EL (cell line): ENCODE measurements at regions not wholly inside any gene's neighbourhood (a gene's known extent, or its start where the extent isn't known, plus 50 kb on each side); places are given as distances from the start of the nearest gene placed in this dataset.

ENCODE experiments used
- DNase-seq: peaks from one replicate; pipeline ENCODE4 v3.0.0-alpha.2; 2016

- peak; percentile 53 for DNase-seq
Measured at GRCh38 chr2:43105586-43106558, 120.5 kb downstream of the ZFP36L2 start.

DNA sequence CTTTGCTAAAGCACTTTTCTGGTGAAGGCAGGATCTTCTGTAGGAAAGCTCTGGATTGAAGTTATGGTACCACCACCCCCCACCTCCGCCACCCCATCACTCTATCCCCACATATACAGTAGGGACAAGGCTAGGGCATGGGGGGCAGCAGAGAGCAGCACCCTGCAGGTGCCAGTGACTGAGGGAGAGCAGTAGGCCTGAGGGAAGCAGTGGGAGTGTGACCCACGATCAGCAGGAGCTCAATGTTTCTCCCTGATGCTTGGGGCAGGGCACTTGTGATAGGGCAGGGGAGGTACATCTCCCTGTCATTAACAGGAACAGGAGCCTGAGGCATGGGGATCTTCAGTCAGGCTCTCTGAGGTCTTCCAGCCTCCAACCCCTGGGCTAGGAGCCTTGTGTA, 121.6 kb downstream of the ZFP36L2 start:
- no peak for DNase-seq

- DNase-seq: no peak
Measured at GRCh38 chr2:43104106-43104505, 122.3 kb downstream of the ZFP36L2 start.

- no peak for DNase-seq
Measured at GRCh38 chr2:43103093-43103404, 123.4 kb downstream of the ZFP36L2 start.

GRCh38 chr2:43102366-43103092, 123.9 kb downstream of the ZFP36L2 start:
- no peak for DNase-seq

GRCh38 chr2:43101751-43102150, 124.7 kb downstream of the ZFP36L2 start:
- DNase-seq: no peak

DNA sequence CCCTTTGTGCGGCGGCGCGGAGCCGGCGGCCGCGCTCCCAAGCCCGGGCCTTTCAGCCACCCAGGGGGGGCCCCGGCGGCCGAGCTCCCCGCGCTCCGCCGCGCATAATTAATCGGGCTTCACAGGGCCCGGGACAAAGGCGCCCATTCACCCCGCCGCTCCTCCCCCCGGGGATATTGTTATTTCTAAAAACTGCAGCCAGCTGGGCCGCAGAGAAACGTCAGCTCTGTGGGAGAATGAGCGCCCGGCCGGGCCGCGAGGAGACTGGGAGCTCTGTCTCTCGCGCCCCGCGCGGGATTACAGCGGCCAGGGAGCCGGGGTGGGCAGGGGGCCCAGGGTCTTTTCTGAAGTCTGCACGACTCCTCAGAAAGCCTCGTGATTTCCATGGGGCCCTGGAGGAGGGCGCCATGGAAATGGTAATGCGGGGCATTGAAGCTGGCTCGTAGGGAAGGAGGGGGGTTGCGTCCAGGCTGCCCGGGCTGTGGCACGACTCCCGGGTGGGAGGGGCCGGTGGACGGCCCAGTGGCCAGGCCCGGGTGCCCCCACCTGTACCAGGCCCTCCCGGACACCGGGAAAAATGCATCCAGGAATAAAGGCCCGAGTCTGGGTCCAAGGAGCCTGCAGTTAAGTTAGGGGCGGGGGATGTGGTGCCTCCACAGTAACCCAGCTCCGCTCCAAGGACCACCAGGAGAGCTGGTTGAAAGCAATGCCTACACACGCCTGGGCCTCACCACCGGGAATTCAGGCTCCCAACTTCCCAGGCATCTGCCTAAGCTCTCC, 125.3 kb downstream of the ZFP36L2 start:
- no peak for DNase-seq

GRCh38 chr2:43100362-43100882, 126.0 kb downstream of the ZFP36L2 start:
- no peak for DNase-seq

DNA sequence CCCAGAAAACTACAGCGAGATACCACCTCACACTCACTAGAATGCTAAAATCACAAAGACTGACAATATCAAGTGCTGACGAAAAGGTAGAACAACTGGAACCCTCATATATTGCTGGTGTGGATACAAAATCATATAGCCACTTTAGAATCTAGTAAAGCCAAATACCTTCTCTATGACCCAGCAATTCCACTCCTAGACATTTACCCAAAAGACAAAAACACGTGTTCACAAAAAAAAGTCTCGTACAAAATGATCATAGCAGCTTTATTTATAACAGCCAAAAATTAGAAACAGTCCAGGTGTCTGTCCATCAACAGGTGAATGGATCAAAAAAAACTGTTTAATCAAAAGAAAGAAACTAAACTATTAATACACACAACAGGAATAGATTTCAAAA, 126.6 kb downstream of the ZFP36L2 start:
- DNase-seq: no peak

- DNase-seq: no peak
Measured at GRCh38 chr2:43098539-43098938, 127.9 kb downstream of the ZFP36L2 start.

GRCh38 chr2:43097644-43098408, 128.6 kb downstream of the ZFP36L2 start:
- DNase-seq: no peak

DNA sequence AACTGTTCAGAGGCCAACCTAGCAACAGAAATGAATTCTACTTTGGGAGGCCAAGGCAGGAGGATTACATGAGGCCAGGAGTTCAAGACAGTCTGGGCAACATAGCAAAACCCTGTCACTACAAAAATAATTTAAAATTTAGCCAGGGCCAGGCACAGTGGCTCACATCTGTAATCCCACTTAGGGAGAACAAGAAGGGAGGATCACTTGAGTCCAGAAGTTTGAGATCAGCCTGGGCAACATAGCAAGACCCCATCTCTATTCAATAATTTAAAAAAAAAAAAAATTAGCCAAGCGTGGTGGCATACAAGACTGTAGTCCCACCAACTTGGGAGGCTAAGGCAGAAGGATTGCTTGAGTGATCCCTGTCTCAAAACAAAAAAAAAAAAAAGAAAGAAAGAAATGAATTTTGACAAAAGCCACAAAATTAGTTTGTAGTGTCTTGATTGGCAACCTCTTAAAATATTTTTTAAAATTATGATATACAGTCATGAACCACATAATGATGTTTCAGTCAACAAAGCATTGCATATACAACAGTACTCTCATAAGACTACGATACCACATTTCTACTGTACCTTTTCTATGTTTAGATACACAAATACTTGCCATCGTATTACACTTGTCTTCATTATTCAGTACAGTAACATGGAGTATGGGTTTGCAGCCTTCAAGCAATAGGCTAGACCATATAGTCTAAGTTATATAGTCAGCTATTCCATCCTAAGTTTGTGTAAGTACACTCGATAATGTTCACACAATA, 130.7 kb downstream of the ZFP36L2 start:
- DNase-seq: no peak

DNA sequence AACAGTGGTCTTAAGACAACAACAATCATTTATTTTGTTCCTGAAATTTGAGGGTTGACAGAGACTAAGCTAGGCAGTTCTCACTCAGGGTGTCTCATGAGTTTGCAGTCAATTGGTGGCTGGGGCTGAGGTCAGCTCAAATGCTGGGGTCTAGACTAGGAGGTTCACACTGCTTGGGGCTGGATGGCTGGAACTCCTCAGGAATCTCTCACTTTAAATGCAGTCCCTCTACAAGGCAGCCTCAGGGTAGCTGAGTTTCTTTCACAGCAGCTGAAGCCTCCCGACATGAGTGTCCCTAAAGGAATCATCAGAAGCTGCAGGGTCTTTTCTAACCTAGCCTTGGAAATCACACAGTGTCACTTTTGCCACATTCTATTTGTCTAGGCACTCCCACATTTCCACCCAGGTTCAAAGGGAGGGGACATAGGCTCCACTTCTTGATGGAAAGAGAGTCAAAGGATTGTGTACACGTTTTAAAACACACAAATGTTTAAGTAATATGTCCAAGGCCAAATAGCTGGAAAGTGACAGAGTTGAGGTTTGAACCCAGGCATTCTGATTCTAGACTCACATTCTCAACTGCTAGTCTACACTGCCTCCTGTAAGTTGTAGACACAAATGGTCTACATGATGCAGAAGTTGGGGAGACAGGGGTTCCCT, 133.8 kb downstream of the ZFP36L2 start:
- DNase-seq: no peak

GRCh38 chr2:43090317-43090716, 136.1 kb downstream of the ZFP36L2 start:
- no peak for DNase-seq

GRCh38 chr2:43088143-43089073, 138.0 kb downstream of the ZFP36L2 start:
- DNase-seq: no peak

DNA sequence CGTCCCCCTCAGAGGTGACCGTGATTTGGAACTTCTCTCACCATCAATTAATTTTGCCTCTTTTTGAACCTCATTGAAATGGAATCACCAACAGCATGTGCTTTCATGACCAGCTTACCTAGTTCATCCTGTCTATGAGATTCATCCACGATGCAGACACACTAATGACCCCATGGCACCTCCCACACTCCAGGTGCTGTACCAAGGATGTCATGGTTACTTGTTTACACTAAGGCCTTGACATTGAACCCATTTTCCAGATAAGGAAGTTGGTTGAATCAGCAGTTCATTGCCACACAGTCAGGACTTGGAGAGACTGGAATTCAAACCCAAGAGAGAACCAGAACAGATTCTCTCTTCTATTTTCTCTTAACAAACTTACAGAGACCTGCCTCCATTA, 139.0 kb downstream of the ZFP36L2 start:
- no peak for DNase-seq

- peak; percentile 99 for DNase-seq
Measured at GRCh38 chr2:43086451-43087221, 139.8 kb downstream of the ZFP36L2 start.

DNA sequence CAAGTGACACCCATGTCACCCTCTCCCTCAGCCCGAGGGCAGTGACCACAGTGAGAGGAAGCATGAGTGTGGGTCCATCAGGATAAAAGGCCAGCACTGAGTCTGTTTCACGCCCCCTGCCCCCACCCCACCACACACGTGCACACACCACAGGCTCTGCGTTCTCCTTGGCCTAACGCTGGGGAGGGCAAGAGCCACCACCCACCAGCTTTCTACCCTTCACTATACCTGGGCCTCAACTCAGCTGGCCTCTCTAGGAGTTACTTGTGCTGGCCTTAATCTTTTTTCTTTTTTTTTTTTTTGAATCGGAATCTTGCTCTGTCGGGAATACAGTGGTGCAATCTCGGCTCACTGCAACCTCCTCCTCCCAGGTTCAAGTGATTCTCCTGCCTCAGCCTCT, 140.5 kb downstream of the ZFP36L2 start:
- no peak for DNase-seq

- no peak for DNase-seq
Measured at GRCh38 chr2:43085505-43085904, 140.9 kb downstream of the ZFP36L2 start.
